Fibroblast of skin of right biceps (primary cell): ENCODE measurements at regions not wholly inside any gene's neighbourhood (a gene's known extent, or its start where the extent isn't known, plus 50 kb on each side); places are given as distances from the start of the nearest gene placed in this dataset.

Source experiments
- DNase-seq: peaks from one replicate; pipeline ENCODE4 v3.0.0-alpha.2; 2013

- no peak for DNase-seq
Observed at GRCh38 chr2:216576616-216577015, 56.6 kb upstream of the IGFBP2 start.

DNA sequence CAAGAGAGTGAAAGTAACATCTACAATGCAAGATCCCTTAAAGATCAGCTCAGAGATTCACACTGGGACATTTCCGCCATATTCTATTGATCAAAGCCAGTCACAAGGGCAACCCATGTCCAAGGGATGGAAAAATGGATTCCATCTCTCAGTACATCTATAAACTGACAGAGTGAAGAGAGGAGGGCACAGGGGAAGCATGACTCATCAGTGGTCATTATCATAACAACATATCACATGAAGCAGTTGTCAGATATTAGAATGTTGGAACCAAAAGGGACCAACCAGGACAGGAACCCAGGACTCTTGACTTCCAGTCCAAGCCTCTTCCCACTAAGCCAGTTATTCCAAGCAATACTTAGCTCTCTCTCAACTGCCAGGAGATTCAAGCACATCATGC lies 54.9 kb upstream of the IGFBP2 start:
- no peak for DNase-seq

DNA sequence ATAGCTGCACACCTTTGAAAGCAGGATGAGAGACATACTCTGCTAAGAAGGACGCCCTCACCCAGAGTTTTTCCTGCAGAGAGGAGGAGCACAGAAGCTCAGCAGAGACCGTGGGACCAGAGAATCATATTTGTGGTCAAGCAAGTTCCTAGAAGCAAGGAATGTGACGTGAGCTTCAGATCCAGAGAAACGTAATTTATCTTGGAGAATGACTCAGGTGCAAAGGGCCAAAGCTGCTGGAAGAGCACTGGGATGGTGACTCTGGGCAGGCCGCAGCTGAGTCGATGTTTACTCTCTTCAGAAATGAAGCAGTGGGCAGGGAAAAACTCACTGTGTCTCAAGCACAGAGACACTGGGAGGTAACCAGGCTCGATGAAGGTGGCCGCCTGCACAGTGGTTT lies 50.1 kb upstream of the IGFBP2 start:
- DNase-seq = peak; percentile 91
